Neural crest cell (in vitro differentiated cells): ENCODE measurements at regions not wholly inside any gene's neighbourhood (a gene's known extent, or its start where the extent isn't known, plus 50 kb on each side); places are given as distances from the start of the nearest gene placed in this dataset.

Experiments
- DNase-seq: peaks from one replicate; pipeline ENCODE4 v3.0.0; 2021; ENCODE audit warnings: low read depth, mixed read lengths, low spot score
- H3K27ac Mint-ChIP-seq: one replicate; pipeline ENCODE4 v1.8.0; 2021; ENCODE audit warnings: mild to moderate bottlenecking, mixed read lengths; ENCODE audit not compliant: unreplicated experiment
- H3K27me3 Mint-ChIP-seq: 2 replicates; pipeline ENCODE4 v1.8.0; 2021; ENCODE audit warnings: low read depth, mild to moderate bottlenecking, mixed read lengths
- H3K36me3 Mint-ChIP-seq: 2 replicates; pipeline ENCODE4 v1.8.0; 2021; ENCODE audit warnings: low read depth, mild to moderate bottlenecking, mixed read lengths
- H3K4me1 Mint-ChIP-seq: 2 replicates; pipeline ENCODE4 v1.8.0; 2021; ENCODE audit warnings: mixed read lengths
- H3K4me3 Mint-ChIP-seq: one replicate; pipeline ENCODE4 v1.8.0; 2021; ENCODE audit warnings: mild to moderate bottlenecking, mixed read lengths
- H3K9me3 Mint-ChIP-seq: 2 replicates; pipeline ENCODE4 v1.8.0; 2021; ENCODE audit warnings: mixed read lengths
- CTCF ChIP-seq: fragments of 200-600 bp; sonication (generic); conservative IDR thresholded peaks from 2 replicates; pipeline ENCODE4 v1.5.0; 2021; ENCODE audit warnings: antibody characterized with exemption, mild to moderate bottlenecking

GRCh38 chr6:67666177-67666964 is 968.7 kb upstream of the ADGRB3 start:
- peaks cover under 1% of the 10 kb centered on the region for H3K36me3 Mint-ChIP-seq
- no peak overlapping the region for H3K4me3 Mint-ChIP-seq
- DNase-seq = no peak
- no peaks in the 10 kb centered on the region for H3K27me3 Mint-ChIP-seq
- H3K9me3 Mint-ChIP-seq = peaks cover 5% of the 10 kb centered on the region
- no peak overlapping the region for H3K27ac Mint-ChIP-seq
- no peaks in the 10 kb centered on the region for H3K4me1 Mint-ChIP-seq
- TF ChIP-seq CTCF = no peak

GRCh38 chr6:67664942-67665341 is 970.1 kb upstream of the ADGRB3 start:
- no peak for DNase-seq
- H3K9me3 Mint-ChIP-seq = peaks cover under 1% of the 10 kb centered on the region
- H3K27ac Mint-ChIP-seq = no peak overlapping the region
- TF ChIP-seq CTCF = no peak
- H3K4me3 Mint-ChIP-seq = no peak overlapping the region
- H3K36me3 Mint-ChIP-seq = no peaks in the 10 kb centered on the region
- no peaks in the 10 kb centered on the region for H3K27me3 Mint-ChIP-seq
- no peaks in the 10 kb centered on the region for H3K4me1 Mint-ChIP-seq

- no peak for TF ChIP-seq CTCF
- H3K4me1 Mint-ChIP-seq = no peaks in the 10 kb centered on the region
- peaks cover 5% of the 10 kb centered on the region for H3K9me3 Mint-ChIP-seq
- no peak overlapping the region for H3K27ac Mint-ChIP-seq
- H3K4me3 Mint-ChIP-seq = no peak overlapping the region
- no peaks in the 10 kb centered on the region for H3K36me3 Mint-ChIP-seq
- no peak for DNase-seq
- no peaks in the 10 kb centered on the region for H3K27me3 Mint-ChIP-seq
These were observed 971.8 kb upstream of the ADGRB3 start for GRCh38 chr6:67663105-67663895.

GRCh38 chr6:67653561-67653960 is 981.5 kb upstream of the ADGRB3 start:
- Mint-ChIP-seq H3K36me3 (no peaks in the 10 kb centered on the region), H3K9me3 (peaks cover 3% of the 10 kb centered on the region), H3K27me3 (no peaks in the 10 kb centered on the region), H3K4me1 (no peaks in the 10 kb centered on the region), H3K27ac (no peak overlapping the region), H3K4me3 (no peak overlapping the region)
- no peak for DNase-seq
- no peak for TF ChIP-seq CTCF

GRCh38 chr6:67646550-67646949 is 988.5 kb upstream of the ADGRB3 start:
- Mint-ChIP-seq H3K4me1 (no peaks in the 10 kb centered on the region), H3K4me3 (no peak overlapping the region), H3K36me3 (no peaks in the 10 kb centered on the region), H3K9me3 (no peaks in the 10 kb centered on the region), H3K27ac (no peak overlapping the region), H3K27me3 (no peaks in the 10 kb centered on the region)
- no peak for DNase-seq
- no peak for TF ChIP-seq CTCF
